Fibroblast of skin of left biceps (primary cell): ENCODE measurements at regions not wholly inside any gene's neighbourhood (a gene's known extent, or its start where the extent isn't known, plus 50 kb on each side); places are given as distances from the start of the nearest gene placed in this dataset.

Experiments used
- DNase-seq, 2 experiments: peaks; one replicate each; pipeline ENCODE4 v3.0.0-alpha.2; 2013; ENCODE audit warnings: low read depth in 2 of 2

GRCh38 chr15:68871507-68871906 lies 50.8 kb upstream of the ANP32A start:
- no peak for DNase-seq

DNA sequence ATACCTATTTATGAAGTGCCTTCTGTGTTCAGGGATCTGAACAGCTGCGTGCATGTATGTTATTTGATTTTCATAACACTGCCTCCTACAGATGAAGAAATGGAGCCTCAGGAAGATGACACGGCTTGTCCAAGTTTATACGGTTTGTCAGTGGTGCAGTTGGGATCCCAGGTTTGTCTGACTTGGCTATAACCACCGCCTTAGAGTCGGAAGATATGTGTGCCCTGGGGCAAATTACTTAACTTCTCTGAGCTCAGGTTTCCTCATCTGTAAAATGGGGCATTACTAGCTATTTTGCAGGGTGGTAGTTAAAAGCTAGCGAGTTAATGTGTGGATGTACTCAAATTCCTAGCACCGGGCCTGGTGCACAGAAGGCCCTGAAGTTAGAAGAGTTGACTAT lies 54.1 kb upstream of the ANP32A start:
- no peak for DNase-seq

DNA sequence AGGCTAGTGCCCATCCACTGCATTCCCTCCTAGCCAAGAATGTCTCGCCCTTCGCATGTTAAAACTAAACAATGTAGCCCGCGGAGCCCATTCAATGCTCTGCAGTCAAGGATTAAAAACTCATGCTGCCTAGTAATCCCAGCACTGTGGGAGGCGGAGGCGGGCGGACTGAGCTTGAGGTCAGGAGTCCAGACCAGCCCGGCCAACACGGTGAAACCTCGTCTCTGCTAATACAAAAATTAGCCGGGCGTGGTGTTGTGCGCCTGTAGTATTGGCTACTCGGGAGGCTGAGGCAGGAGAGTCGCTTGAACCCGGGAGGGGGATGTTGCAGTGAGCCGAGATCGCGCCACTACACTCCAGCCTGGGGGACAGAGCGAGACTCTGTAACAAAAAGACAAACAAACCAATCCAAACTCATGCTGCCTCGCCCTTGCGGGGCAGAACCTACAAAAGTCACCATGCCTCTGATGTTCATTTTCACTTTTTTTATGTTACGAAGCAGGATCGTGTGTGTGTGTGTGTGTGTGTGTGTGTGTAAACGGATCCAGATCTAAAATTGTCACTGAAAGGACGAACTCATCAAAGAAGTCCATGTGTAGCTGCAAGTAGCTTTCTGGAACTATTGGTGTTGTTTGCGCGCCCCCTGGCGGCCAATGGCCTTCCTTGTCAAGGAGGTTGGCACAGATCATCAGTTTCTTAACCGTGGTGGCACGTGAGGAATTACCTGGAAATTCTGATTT lies 54.8 kb upstream of the SPESP1 start:
- peak; percentile 65 to 68 for DNase-seq

- DNase-seq = no peak
These were observed 52.7 kb upstream of the SPESP1 start for GRCh38 chr15:68877626-68878025.

GRCh38 chr15:68880382-68880781 lies 49.9 kb upstream of the SPESP1 start:
- no peak for DNase-seq
